AG09309 (cell line): ENCODE measurements at regions not wholly inside any gene's neighbourhood (a gene's known extent, or its start where the extent isn't known, plus 50 kb on each side); places are given as distances from the start of the nearest gene placed in this dataset.

Experiments
- DNase-seq: peaks from one replicate; pipeline ENCODE4 v3.0.0-alpha.2; 2010; ENCODE audit warnings: low read depth
- H3K4me3 ChIP-seq: 2 replicates; pipeline ENCODE4 v1.5.1; 2011; ENCODE audit warnings: mild to moderate bottlenecking, low read depth, low read length, moderate library complexity; ENCODE audit not compliant: control insufficient read depth
- TF ChIP-seq, protein P1 (sequence below): IDR thresholded peaks from 2 replicates; pipeline ENCODE4 v1.5.1; 2011; ENCODE audit warnings: mild to moderate bottlenecking, low read depth, low read length, inconsistent platforms; ENCODE audit not compliant: insufficient read depth, control insufficient read depth; ENCODE audit errors: missing control alignments

DNA sequence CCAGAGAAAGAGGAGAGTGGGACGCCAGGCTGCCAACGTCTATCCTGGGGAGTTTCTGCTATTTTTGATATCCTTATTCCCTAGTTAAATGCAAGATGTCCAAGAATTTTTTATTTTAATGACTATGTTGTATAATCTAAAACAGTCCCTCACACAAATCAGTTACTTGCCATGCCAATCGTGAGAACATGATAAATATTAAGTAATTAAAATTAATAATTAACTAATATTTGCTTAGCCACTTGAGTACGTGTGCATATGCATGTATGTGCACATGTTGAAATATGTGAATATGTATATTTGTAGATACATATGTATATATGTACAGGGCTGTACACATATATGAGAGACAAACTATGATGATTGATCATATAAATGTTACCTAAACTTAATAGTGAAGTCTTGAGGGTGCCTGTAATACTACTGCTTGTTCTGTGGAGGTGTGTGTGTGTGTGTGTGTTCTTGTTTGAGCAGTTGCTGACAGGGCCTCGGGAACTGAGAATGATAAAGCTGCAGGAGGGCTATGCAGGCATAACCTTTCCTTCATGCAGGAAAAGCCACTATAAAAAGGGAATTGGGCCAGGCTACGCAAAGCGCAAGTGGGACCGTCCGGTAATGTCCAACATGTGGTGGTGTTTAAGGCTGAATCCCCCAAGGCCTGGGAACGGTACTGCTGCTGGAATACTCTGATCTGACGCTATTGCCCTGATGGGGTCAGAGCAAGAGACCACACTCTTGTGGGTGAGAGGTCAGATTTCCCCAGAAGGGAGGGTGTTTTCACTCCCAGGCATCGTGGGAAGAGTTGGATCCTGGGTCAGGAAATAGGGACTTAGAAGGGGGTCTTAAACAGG is 148.3 kb upstream of the TBX18 start:
- H3K4me3 ChIP-seq, result no peak overlapping the region
- TF ChIP-seq, protein P1, sequence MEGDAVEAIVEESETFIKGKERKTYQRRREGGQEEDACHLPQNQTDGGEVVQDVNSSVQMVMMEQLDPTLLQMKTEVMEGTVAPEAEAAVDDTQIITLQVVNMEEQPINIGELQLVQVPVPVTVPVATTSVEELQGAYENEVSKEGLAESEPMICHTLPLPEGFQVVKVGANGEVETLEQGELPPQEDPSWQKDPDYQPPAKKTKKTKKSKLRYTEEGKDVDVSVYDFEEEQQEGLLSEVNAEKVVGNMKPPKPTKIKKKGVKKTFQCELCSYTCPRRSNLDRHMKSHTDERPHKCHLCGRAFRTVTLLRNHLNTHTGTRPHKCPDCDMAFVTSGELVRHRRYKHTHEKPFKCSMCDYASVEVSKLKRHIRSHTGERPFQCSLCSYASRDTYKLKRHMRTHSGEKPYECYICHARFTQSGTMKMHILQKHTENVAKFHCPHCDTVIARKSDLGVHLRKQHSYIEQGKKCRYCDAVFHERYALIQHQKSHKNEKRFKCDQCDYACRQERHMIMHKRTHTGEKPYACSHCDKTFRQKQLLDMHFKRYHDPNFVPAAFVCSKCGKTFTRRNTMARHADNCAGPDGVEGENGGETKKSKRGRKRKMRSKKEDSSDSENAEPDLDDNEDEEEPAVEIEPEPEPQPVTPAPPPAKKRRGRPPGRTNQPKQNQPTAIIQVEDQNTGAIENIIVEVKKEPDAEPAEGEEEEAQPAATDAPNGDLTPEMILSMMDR, result no peak
- no peak for DNase-seq

DNA sequence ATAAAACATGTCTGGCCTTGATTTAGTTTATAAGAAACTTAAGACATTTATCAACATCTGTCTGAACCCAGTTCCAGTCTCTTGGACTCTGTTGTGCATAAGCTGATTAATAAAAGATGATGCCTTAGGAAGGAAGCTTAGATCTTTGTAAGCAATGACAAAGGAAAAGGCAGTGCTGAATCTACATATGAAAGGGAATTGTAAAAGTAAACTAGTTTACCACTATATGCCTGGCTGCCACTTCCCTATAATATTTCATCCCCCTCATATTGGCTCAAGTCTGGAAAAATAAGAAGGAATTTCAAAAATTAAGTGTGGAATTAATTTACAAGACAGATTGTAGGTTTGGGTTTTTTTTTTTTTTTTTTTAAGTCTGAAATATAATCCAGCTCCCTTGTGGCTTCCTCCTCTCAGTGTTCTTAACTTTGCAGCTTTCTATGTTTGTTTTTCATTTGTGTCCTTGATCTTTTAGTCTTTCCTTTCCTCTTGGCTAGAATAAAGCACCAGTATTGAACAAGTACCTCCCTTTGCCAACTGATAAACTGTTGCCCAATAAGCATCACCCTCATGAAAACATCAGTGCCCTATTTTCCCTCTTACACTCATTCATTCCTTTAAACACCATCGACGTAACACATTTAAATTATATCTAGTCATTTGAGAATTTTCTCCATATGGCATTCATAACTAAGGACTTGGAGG is 146.7 kb upstream of the TBX18 start:
- DNase-seq, result no peak
- TF ChIP-seq, protein P1, result no peak

DNA sequence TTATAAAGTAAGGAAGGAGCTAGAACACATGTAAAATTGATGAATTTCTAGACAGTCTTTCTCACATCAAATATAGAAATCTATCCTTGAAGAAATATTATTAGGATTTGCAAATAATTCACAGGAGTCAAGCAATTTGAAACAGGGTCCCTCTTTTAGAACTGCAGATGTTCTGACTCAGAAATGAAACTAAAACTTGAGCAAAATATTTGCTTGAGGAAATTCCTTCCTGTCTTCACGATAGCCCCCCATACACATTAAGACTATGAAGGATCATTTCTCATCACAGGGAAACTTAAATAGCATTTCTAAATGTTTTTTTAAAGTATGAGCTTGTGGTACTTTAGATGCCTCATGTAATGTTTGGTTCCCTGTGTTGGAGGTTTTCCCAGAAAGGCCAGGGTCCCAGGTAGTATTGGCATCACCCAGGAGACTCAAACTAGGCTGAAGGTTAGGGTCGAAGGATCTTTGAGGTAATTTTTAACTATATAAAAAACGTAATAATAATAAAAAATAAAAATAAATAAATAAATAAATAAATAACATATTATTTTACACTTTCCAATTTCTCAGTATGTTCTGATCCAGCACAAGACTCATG is 144.0 kb upstream of the TBX18 start:
- no peak overlapping the region for H3K4me3 ChIP-seq
- DNase-seq, result no peak
- TF ChIP-seq, protein P1, result no peak

More for the DNA sequence above, 146.7 kb upstream of the TBX18 start:
- no peak overlapping the region for H3K4me3 ChIP-seq

DNA sequence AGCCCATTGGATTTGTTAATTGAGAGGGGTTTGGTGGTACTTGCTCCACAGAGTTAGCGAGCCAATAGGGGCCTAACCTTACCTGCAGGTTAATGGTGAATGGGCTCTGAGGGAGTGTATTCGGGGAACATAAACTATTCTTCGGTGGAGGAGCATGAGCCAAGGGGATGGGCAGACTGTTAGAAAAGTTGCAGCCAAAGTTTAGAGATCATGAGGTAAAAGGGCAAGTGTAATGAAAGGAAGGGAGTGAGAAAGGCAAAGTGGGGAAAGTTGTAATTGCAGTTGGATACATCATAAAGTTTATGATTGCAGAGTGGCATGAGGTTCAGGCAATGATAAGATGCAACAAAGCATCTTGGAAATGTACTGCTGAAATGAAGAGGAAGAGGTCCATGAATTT is 142.1 kb upstream of the TBX18 start:
- TF ChIP-seq, protein P1, result no peak
- H3K4me3 ChIP-seq, result no peak overlapping the region
- no peak for DNase-seq

DNA sequence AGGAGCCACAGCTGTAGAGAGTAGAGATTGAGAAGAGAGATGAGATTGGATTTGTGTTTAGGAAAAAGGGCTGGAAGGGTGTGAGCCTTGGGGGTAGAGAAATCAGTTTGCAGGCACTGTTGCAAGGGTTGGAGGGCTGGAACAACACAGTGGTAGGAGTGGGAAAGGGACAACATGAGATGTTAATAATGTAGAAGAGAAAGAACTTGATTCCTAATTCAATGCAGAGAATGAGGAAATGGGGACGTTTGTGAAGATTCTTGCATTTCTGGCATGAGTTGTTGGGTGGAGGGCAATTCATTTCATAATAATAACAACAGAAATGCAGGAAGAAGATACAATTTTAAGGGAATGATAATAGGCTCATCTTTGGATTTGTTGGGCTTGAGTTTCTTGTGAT is 141.4 kb upstream of the TBX18 start:
- DNase-seq, result no peak
- TF ChIP-seq, protein P1, result no peak
- H3K4me3 ChIP-seq, result no peak overlapping the region

DNA sequence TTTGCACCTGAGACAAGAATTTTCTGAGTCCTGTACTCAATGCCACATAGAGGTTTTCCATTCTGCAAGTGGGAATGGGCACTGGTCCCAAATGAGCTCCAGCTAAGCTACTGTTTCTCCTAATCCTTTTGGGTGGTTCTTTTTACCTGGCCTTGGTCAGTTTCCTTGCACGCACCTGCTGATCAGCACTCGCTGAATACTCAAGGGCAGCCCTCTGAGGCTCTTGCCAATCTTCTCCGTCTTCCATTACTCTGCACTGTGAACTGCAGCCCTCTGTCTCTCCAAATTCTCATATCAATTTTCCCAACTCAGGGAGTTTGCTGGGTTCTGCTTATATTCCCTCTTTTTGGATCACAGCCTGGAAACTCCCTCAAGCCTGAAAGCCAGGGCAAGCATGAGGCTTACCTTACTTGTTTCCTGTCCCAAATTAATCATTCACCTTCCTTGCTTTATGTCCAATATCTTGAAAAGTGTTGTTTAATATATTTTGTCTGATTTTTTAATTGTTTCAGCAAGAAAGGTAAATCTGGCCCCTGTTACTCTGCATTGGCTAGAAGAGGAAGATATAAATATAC is 138.0 kb upstream of the TBX18 start:
- TF ChIP-seq, protein P1, result no peak
- no peak for DNase-seq
- no peak overlapping the region for H3K4me3 ChIP-seq
